SK-N-SH treated with all-trans-retinoic acid at 6 μM for 48 hours (cell line): ENCODE measurements at regions not wholly inside any gene's neighbourhood (a gene's known extent, or its start where the extent isn't known, plus 50 kb on each side); places are given as distances from the start of the nearest gene placed in this dataset.

Experiments
- ATAC-seq: fragments of 200-7000 bp; cut with Tn5 transposase; 3 replicates; pipeline ENCODE4 v1.9.1; 2020; ENCODE audit warnings: mild to moderate bottlenecking, moderate library complexity
- ARNTL ChIP-seq: fragments of 450-650 bp; formaldehyde crosslinking; IDR thresholded peaks from 2 replicates; pipeline ENCODE4 v1.5.0; 2020; ENCODE audit warnings: low read depth, mild to moderate bottlenecking, moderate library complexity, borderline replicate concordance
- CSDC2 ChIP-seq: fragments of 250-450 bp; sonication (Bioruptor Pico); IDR thresholded peaks from 2 replicates; pipeline ENCODE4 v1.5.0; 2020; ENCODE audit warnings: mild to moderate bottlenecking, moderate library complexity
- CSRNP3 ChIP-seq: fragments of 250-450 bp; sonication (Bioruptor Pico); IDR thresholded peaks from 2 replicates; pipeline ENCODE4 v1.5.1; 2021; ENCODE audit warnings: mild to moderate bottlenecking, moderate library complexity
- GLIS3 ChIP-seq: fragments of 250-450 bp; sonication (Bioruptor Pico); IDR thresholded peaks from 2 replicates; pipeline ENCODE4 v1.5.0; 2020; ENCODE audit warnings: mild to moderate bottlenecking, moderate library complexity
- ISL1 ChIP-seq: fragments of 250-450 bp; sonication (Bioruptor Pico); IDR thresholded peaks from 2 replicates; pipeline ENCODE4 v2.1.2; 2022; ENCODE audit warnings: mild to moderate bottlenecking, moderate library complexity
- OSR1 ChIP-seq: fragments of 250-450 bp; sonication (Bioruptor Pico); IDR thresholded peaks from 2 replicates; pipeline ENCODE4 v1.8.0; 2022; ENCODE audit warnings: moderate library complexity, mild to moderate bottlenecking, inconsistent platforms
- POU6F1 ChIP-seq: fragments of 250-450 bp; sonication (Bioruptor Pico); IDR thresholded peaks from 2 replicates; pipeline ENCODE4 v1.8.0; 2021; ENCODE audit warnings: low read depth, mild to moderate bottlenecking, moderate library complexity, borderline replicate concordance
- PPARA ChIP-seq: fragments of 250-450 bp; sonication (Bioruptor Pico); IDR thresholded peaks from 2 replicates; pipeline ENCODE4 v1.5.0; 2020; ENCODE audit warnings: mild to moderate bottlenecking, borderline replicate concordance
- RARB ChIP-seq: fragments of 250-450 bp; sonication (Bioruptor Pico); IDR thresholded peaks from 2 replicates; pipeline ENCODE4 v1.8.0; 2021; ENCODE audit warnings: mild to moderate bottlenecking, moderate library complexity
- SNAI2 ChIP-seq: fragments of 250-450 bp; sonication (Bioruptor Pico); IDR thresholded peaks from 2 replicates; pipeline ENCODE4 v1.5.0; 2020; ENCODE audit warnings: mild to moderate bottlenecking, moderate library complexity
- TSHZ2 ChIP-seq: fragments of 250-450 bp; sonication (Bioruptor Pico); IDR thresholded peaks from 2 replicates; pipeline ENCODE4 v1.5.0; 2020; ENCODE audit warnings: mild to moderate bottlenecking, moderate library complexity
- ZC3H10 ChIP-seq: fragments of 250-450 bp; sonication (Bioruptor Pico); IDR thresholded peaks from 2 replicates; pipeline ENCODE4 v1.5.1; 2021; ENCODE audit warnings: mild to moderate bottlenecking, moderate library complexity
- ZFP3 ChIP-seq: fragments of 250-450 bp; sonication (Bioruptor Pico); IDR thresholded peaks from 2 replicates; pipeline ENCODE4 v1.5.0; 2020; ENCODE audit warnings: mild to moderate bottlenecking, moderate library complexity
- ZFP30 ChIP-seq: fragments of 450-650 bp; formaldehyde crosslinking; IDR thresholded peaks from 2 replicates; pipeline ENCODE4 v1.5.0; 2022; ENCODE audit warnings: mild to moderate bottlenecking, moderate library complexity
- ZNF565 ChIP-seq: fragments of 450-650 bp; formaldehyde crosslinking; conservative IDR thresholded peaks from 2 replicates; pipeline ENCODE4 v1.5.0; 2020; ENCODE audit warnings: low read depth, mild to moderate bottlenecking, moderate library complexity
- ZNF70 ChIP-seq: fragments of 450-650 bp; formaldehyde crosslinking; IDR thresholded peaks from 2 replicates; pipeline ENCODE4 v1.5.0; 2020; ENCODE audit warnings: mild to moderate bottlenecking, moderate library complexity
- ZNF8 ChIP-seq: fragments of 450-650 bp; formaldehyde crosslinking; IDR thresholded peaks from 2 replicates; pipeline ENCODE4 v1.5.0; 2020; ENCODE audit warnings: mild to moderate bottlenecking, moderate library complexity
- TF ChIP-seq, protein P1 (sequence below): fragments of 250-450 bp; sonication (Bioruptor Pico); IDR thresholded peaks from 2 replicates; pipeline ENCODE4 v1.5.1; 2020; ENCODE audit warnings: low read depth, mild to moderate bottlenecking, moderate library complexity
- TF ChIP-seq, protein P2 (sequence below): fragments of 250-450 bp; sonication (Bioruptor Pico); IDR thresholded peaks from 2 replicates; pipeline ENCODE4 v1.8.0; 2020; ENCODE audit warnings: mild to moderate bottlenecking, moderate library complexity, borderline replicate concordance

- TF ChIP-seq TSHZ2 (CRISPR knock-in tag) (no peak), ARNTL (no peak), CSDC2 (CRISPR knock-in tag) (no peak), PPARA (CRISPR knock-in tag) (no peak), ZNF8 (no peak), ISL1 (no peak), ZC3H10 (CRISPR knock-in tag) (no peak)
These were observed 184.4 kb downstream of the HSD17B3 start (continued) for GRCh38 chr9:96117398-96118080.

DNA sequence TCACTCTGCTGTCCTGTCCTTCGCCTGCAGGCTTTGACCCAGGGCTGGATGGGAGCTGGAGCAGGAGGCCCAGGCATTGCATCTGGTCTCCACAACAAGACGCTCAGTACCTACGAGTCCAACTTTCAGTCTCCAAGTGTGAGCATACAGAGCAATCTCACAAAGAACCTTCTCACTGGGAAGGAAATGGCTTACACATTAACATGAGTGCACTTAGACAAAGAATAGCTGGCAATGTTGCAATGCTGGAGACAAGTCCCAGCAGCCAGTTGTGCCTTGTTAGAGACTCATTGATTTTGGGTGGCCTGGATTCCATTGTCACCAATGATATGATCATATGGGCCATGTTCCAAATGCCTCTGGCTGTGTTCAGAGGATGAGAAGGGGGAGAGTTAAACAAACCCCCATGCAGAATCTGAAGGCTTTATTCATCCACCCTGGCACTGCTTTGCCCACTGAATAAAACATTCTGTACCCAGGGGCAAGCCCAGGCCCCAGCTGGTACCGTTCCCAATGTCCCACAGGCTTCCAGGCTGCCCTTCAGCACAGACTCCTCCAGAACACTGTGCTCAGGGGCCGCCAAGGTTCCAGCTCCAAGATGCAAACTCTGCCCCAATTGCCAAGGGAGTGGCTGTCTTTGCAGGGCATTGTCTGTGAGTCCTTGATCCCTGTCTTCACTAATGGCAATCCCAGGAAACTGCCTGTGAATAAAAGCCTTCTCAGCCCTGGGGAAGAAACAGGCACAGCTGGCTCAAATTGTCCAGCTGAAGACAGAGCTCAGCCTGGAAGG lies 185.5 kb downstream of the HSD17B3 start:
- TF ChIP-seq ZNF70 (no peak), GLIS3 (CRISPR knock-in tag) (no peak), POU6F1 (CRISPR knock-in tag) (no peak), ZFP30 (CRISPR knock-in tag) (no peak), ISL1 (no peak), CSRNP3 (CRISPR knock-in tag) (no peak), ZNF565 (CRISPR knock-in tag) (no peak), SNAI2 (CRISPR knock-in tag) (no peak), OSR1 (CRISPR knock-in tag) (no peak), PPARA (CRISPR knock-in tag) (no peak), RARB (no peak), ARNTL (no peak)
- TF ChIP-seq, protein P1, sequence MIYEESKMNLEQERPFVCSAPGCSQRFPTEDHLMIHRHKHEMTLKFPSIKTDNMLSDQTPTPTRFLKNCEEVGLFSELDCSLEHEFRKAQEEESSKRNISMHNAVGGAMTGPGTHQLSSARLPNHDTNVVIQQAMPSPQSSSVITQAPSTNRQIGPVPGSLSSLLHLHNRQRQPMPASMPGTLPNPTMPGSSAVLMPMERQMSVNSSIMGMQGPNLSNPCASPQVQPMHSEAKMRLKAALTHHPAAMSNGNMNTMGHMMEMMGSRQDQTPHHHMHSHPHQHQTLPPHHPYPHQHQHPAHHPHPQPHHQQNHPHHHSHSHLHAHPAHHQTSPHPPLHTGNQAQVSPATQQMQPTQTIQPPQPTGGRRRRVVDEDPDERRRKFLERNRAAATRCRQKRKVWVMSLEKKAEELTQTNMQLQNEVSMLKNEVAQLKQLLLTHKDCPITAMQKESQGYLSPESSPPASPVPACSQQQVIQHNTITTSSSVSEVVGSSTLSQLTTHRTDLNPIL (CRISPR knock-in tag): no peak
- TF ChIP-seq, protein P2, sequence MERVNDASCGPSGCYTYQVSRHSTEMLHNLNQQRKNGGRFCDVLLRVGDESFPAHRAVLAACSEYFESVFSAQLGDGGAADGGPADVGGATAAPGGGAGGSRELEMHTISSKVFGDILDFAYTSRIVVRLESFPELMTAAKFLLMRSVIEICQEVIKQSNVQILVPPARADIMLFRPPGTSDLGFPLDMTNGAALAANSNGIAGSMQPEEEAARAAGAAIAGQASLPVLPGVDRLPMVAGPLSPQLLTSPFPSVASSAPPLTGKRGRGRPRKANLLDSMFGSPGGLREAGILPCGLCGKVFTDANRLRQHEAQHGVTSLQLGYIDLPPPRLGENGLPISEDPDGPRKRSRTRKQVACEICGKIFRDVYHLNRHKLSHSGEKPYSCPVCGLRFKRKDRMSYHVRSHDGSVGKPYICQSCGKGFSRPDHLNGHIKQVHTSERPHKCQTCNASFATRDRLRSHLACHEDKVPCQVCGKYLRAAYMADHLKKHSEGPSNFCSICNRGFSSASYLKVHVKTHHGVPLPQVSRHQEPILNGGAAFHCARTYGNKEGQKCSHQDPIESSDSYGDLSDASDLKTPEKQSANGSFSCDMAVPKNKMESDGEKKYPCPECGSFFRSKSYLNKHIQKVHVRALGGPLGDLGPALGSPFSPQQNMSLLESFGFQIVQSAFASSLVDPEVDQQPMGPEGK: no peak
- no peak; the same call in 2 of the 3 replicates for ATAC-seq

DNA sequence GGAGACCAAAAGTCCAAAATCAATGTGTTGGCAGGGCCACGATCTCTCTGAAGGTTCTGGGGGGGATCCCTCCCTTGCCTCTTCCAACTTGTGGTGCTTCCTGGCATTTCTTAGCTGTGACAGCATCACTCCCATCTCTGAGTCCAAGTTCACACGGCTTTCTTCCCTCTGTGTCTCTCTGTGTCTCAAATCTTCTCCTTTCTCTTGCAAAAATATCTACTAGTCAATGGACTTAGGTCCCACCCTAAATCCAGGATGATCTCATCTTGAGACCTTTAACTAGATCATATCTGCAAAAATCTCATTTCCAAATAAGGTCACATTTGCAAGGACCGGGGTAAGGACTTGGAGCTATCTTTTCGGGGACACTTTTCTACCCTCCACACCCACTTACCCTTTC lies 186.1 kb downstream of the HSD17B3 start:
- no peak for ATAC-seq
- TF ChIP-seq, protein P1 (CRISPR knock-in tag): no peak
- TF ChIP-seq GLIS3 (CRISPR knock-in tag): no peak
- no peak for TF ChIP-seq ZC3H10 (CRISPR knock-in tag)
- TF ChIP-seq CSRNP3 (CRISPR knock-in tag): no peak
- TF ChIP-seq PPARA (CRISPR knock-in tag): no peak
- no peak for TF ChIP-seq ISL1
- TF ChIP-seq ARNTL: no peak
- TF ChIP-seq, protein P2: no peak
- no peak for TF ChIP-seq ZFP3 (CRISPR knock-in tag)
- no peak for TF ChIP-seq POU6F1 (CRISPR knock-in tag)
- no peak for TF ChIP-seq ZNF565 (CRISPR knock-in tag)
